H9 (cell line): ENCODE measurements at regions not wholly inside any gene's neighbourhood (a gene's known extent, or its start where the extent isn't known, plus 50 kb on each side); places are given as distances from the start of the nearest gene placed in this dataset.

Experiments
- DNase-seq: peaks from one replicate; pipeline ENCODE4 v3.0.0-alpha.2; 2017
- H2AFZ ChIP-seq: one replicate; pipeline ENCODE4 v1.6.1; 2013; ENCODE audit warnings: mild to moderate bottlenecking, low read length, control low read depth, moderate library complexity
- H2AK5ac ChIP-seq: 2 replicates; pipeline ENCODE4 v1.6.1; 2013; ENCODE audit warnings: low read length, control low read depth, mixed read lengths; ENCODE audit not compliant: insufficient read length
- H2BK120ac ChIP-seq: one replicate; pipeline ENCODE4 v1.6.1; 2013; ENCODE audit warnings: low read depth, mild to moderate bottlenecking, low read length, control low read depth, inconsistent platforms; ENCODE audit not compliant: poor library complexity, severe bottlenecking
- H2BK12ac ChIP-seq: 2 replicates; pipeline ENCODE4 v1.6.1; 2013; ENCODE audit warnings: low read length, control low read depth, mixed read lengths, low read depth; ENCODE audit not compliant: insufficient read length
- H2BK15ac ChIP-seq: 2 replicates; pipeline ENCODE4 v1.6.1; 2013; ENCODE audit warnings: low read depth, low read length, control low read depth
- H2BK20ac ChIP-seq: one replicate; pipeline ENCODE4 v1.6.1; 2013; ENCODE audit warnings: low read depth, mild to moderate bottlenecking, low read length, control low read depth, inconsistent platforms; ENCODE audit not compliant: poor library complexity, severe bottlenecking
- H2BK5ac ChIP-seq: 2 replicates; pipeline ENCODE4 v1.6.1; 2013; ENCODE audit warnings: low read length, control low read depth, mixed read lengths; ENCODE audit not compliant: insufficient read length
- H3K14ac ChIP-seq: 2 replicates; pipeline ENCODE4 v1.6.1; 2013; ENCODE audit warnings: low read length, control low read depth; ENCODE audit not compliant: insufficient read depth
- H3K18ac ChIP-seq: 2 replicates; pipeline ENCODE4 v1.6.1; 2013; ENCODE audit warnings: low read depth, mild to moderate bottlenecking, mixed read lengths, low read length, control low read depth; ENCODE audit not compliant: insufficient read length
- H3K23ac ChIP-seq: 2 replicates; pipeline ENCODE4 v1.6.1; 2013; ENCODE audit warnings: low read length, control low read depth, mixed read lengths, low read depth; ENCODE audit not compliant: insufficient read length
- H3K23me2 ChIP-seq: 2 replicates; pipeline ENCODE4 v1.6.1; 2013; ENCODE audit warnings: low read depth, mild to moderate bottlenecking, mixed read lengths, low read length, control low read depth; ENCODE audit not compliant: insufficient read length, poor library complexity, severe bottlenecking
- H3K27ac ChIP-seq: 2 replicates; pipeline ENCODE4 v1.5.1; 2013; ENCODE audit warnings: low read length, control low read depth, mixed read lengths, low read depth; ENCODE audit not compliant: insufficient read length
- H3K27me3 ChIP-seq: 2 replicates; pipeline ENCODE4 v1.6.1; 2013; ENCODE audit warnings: low read length, control low read depth, inconsistent platforms; ENCODE audit not compliant: insufficient read depth
- H3K4ac ChIP-seq: 2 replicates; pipeline ENCODE4 v1.6.1; 2013; ENCODE audit warnings: low read depth, mild to moderate bottlenecking, control low read depth, inconsistent platforms, low read length, moderate library complexity
- H3K4me1 ChIP-seq: 2 replicates; pipeline ENCODE4 v1.6.1; 2013; ENCODE audit warnings: low read length, control low read depth, inconsistent platforms; ENCODE audit not compliant: insufficient read depth
- H3K4me2 ChIP-seq: 2 replicates; pipeline ENCODE4 v1.6.1; 2013; ENCODE audit warnings: low read length, control low read depth, mixed read lengths; ENCODE audit not compliant: insufficient read length, insufficient read depth
- H3K56ac ChIP-seq: 2 replicates; pipeline ENCODE4 v1.6.1; 2013; ENCODE audit warnings: low read depth, mild to moderate bottlenecking, mixed read lengths, low read length, control low read depth; ENCODE audit not compliant: insufficient read length
- H3K79me1 ChIP-seq: 2 replicates; pipeline ENCODE4 v1.6.1; 2013; ENCODE audit warnings: low read depth, mild to moderate bottlenecking, moderate library complexity, low read length, control low read depth, inconsistent platforms; ENCODE audit not compliant: insufficient read depth, poor library complexity, severe bottlenecking
- H3K79me2 ChIP-seq: 2 replicates; pipeline ENCODE4 v1.6.1; 2013; ENCODE audit warnings: low read length, control low read depth, inconsistent platforms; ENCODE audit not compliant: insufficient read depth
- H3K9ac ChIP-seq: 2 replicates; pipeline ENCODE4 v1.6.1; 2013; ENCODE audit warnings: low read length, control low read depth, mixed read lengths; ENCODE audit not compliant: insufficient read length; ENCODE audit errors: extremely low read depth
- H3K9me3 ChIP-seq: one replicate; pipeline ENCODE4 v1.6.1; 2013; ENCODE audit warnings: low read depth, low read length, inconsistent platforms; ENCODE audit not compliant: control insufficient read depth
- H3T11ph ChIP-seq: one replicate; pipeline ENCODE4 v1.6.1; 2013; ENCODE audit warnings: mild to moderate bottlenecking, low read length, control low read depth, inconsistent platforms
- H4K20me1 ChIP-seq: one replicate; pipeline ENCODE4 v1.6.1; 2013; ENCODE audit not compliant: control insufficient read depth, insufficient read length, insufficient read depth
- H4K5ac ChIP-seq: 2 replicates; pipeline ENCODE4 v1.6.1; 2013; ENCODE audit warnings: low read depth, mild to moderate bottlenecking, mixed read lengths, low read length, control low read depth; ENCODE audit not compliant: insufficient read length
- H4K8ac ChIP-seq: replicated peaks from 2 replicates; pipeline ENCODE4 v1.6.1; 2013; ENCODE audit warnings: low read length, control low read depth, mixed read lengths, low read depth; ENCODE audit not compliant: insufficient read length
- H4K91ac ChIP-seq: 2 replicates; pipeline ENCODE4 v1.6.1; 2013; ENCODE audit warnings: low read depth, mild to moderate bottlenecking, moderate library complexity, mixed read lengths, low read length, control low read depth; ENCODE audit not compliant: insufficient read length
- H3K27ac Mint-ChIP-seq, 3 experiments: 2 replicates in 2 of 3; 3 replicates in 1 of 3; pipeline ENCODE4 v1.8.0; 2020 to 2021; ENCODE audit warnings: mixed read lengths in 3 of 3, mild to moderate bottlenecking in 1 of 3, moderate library complexity in 1 of 3
- H3K27me3 Mint-ChIP-seq: 2 replicates; pipeline ENCODE4 v1.8.0; 2021; ENCODE audit warnings: low read depth, mild to moderate bottlenecking, moderate library complexity, mixed read lengths
- H3K36me3 Mint-ChIP-seq, 3 experiments: 2 replicates in 2 of 3; 3 replicates in 1 of 3; pipeline ENCODE4 v1.8.0; 2020 to 2021; ENCODE audit warnings: low read depth in 3 of 3, mixed read lengths in 3 of 3; ENCODE audit not compliant: insufficient read depth in 1 of 3
- H3K4me1 Mint-ChIP-seq, 2 experiments: 2 replicates each; pipeline ENCODE4 v1.8.0; 2020; ENCODE audit warnings: mixed read lengths in 2 of 2
- H3K4me3 Mint-ChIP-seq, 2 experiments: 2 replicates in 1 of 2; 3 replicates in 1 of 2; pipeline ENCODE4 v1.8.0; 2020 to 2021; ENCODE audit warnings: mild to moderate bottlenecking in 2 of 2, mixed read lengths in 2 of 2, moderate library complexity in 1 of 2
- H3K9me3 Mint-ChIP-seq, 2 experiments: 2 replicates in 1 of 2; 3 replicates in 1 of 2; pipeline ENCODE4 v1.8.0; 2020; ENCODE audit warnings: mild to moderate bottlenecking in 2 of 2, mixed read lengths in 2 of 2, moderate library complexity in 1 of 2
- CTCF ChIP-seq: fragments of 200-600 bp; sonication (generic); conservative IDR thresholded peaks from 3 replicates; pipeline ENCODE4 v1.8.0; 2021; ENCODE audit warnings: antibody characterized with exemption, mild to moderate bottlenecking
- WGBS: extraction: QIAGEN DNeasy Blood & Tissue Kit; methylation state at CpG from one replicate; pipeline ENCODE4 v1.1.7; 2013; ENCODE audit warnings: missing lambda C conversion rate, low lambda C conversion rate, mixed read lengths; ENCODE audit not compliant: insufficient read length; ENCODE audit errors: extremely low coverage; 5-methylcytosine and 5-hydroxymethylcytosine counted together

- H3K27ac ChIP-seq, result no peak overlapping the region
- H3K4ac ChIP-seq, result no peak overlapping the region
- no peak overlapping the region for H2AFZ ChIP-seq
- H3K36me3 Mint-ChIP-seq, result no peaks in the 10 kb centered on the region
- no peak overlapping the region for H3K18ac ChIP-seq
- peaks cover 6% of the 10 kb centered on the region for H3K4me1 ChIP-seq
- H3K4me3 Mint-ChIP-seq, result no peak overlapping the region
- no peak overlapping the region for H2BK5ac ChIP-seq
- no peak overlapping the region for H3K23ac ChIP-seq
- no peak overlapping the region for H3K56ac ChIP-seq
- no peaks in the 10 kb centered on the region for H3K9me3 ChIP-seq
- no peak overlapping the region for H2AK5ac ChIP-seq
- no peak overlapping the region for H2BK15ac ChIP-seq
- H3K9me3 Mint-ChIP-seq, result no peaks in the 10 kb centered on the region
- no peaks in the 10 kb centered on the region for H3K79me1 ChIP-seq
- no CpG with 5 or more reads among the region's 4 CpGs for WGBS
- no peak overlapping the region for H4K5ac ChIP-seq
- no peaks in the 10 kb centered on the region; the same call in 1 of the 2 replicates for H3K27me3 Mint-ChIP-seq
- DNase-seq, result no peak
- H3K9ac ChIP-seq, result no peak overlapping the region
- H3K79me2 ChIP-seq, result no peaks in the 10 kb centered on the region
- no peak overlapping the region for H3K27ac Mint-ChIP-seq
- TF ChIP-seq CTCF, result no peak
- no peak overlapping the region for H3K14ac ChIP-seq
- no peak overlapping the region for H3K4me2 ChIP-seq
- no peak overlapping the region for H4K91ac ChIP-seq
- peaks cover 19 to 23% of the 10 kb centered on the region in 2 experiments for H3K4me1 Mint-ChIP-seq
- H3K27me3 ChIP-seq, result no peaks in the 10 kb centered on the region
- no peak overlapping the region for H2BK12ac ChIP-seq
- H3T11ph ChIP-seq, result no peak overlapping the region
- H2BK120ac ChIP-seq, result no peak overlapping the region
- H2BK20ac ChIP-seq, result no peak overlapping the region
- H4K20me1 ChIP-seq, result no peaks in the 10 kb centered on the region
- no peak overlapping the region for H4K8ac ChIP-seq
- no peaks in the 10 kb centered on the region for H3K23me2 ChIP-seq
These were observed 76.0 kb upstream of the SRD5A3 start for GRCh38 chr4:55269995-55270394.
